HG02610 (cell line): ENCODE measurements at regions not wholly inside any gene's neighbourhood (a gene's known extent, or its start where the extent isn't known, plus 50 kb on each side); places are given as distances from the start of the nearest gene placed in this dataset.
"Not testable (repeated sequence)": the region's sequence is repeated elsewhere in the genome, so short reads cannot be mapped to it uniquely, and the experiment has no call there.

Experiments
- ATAC-seq: cut with Tn5 transposase; IDR thresholded peaks from one replicate; pipeline ENCODE4 v1.9.1; 2021; ENCODE audit warnings: mild to moderate bottlenecking, moderate library complexity; ENCODE audit not compliant: unreplicated experiment

DNA sequence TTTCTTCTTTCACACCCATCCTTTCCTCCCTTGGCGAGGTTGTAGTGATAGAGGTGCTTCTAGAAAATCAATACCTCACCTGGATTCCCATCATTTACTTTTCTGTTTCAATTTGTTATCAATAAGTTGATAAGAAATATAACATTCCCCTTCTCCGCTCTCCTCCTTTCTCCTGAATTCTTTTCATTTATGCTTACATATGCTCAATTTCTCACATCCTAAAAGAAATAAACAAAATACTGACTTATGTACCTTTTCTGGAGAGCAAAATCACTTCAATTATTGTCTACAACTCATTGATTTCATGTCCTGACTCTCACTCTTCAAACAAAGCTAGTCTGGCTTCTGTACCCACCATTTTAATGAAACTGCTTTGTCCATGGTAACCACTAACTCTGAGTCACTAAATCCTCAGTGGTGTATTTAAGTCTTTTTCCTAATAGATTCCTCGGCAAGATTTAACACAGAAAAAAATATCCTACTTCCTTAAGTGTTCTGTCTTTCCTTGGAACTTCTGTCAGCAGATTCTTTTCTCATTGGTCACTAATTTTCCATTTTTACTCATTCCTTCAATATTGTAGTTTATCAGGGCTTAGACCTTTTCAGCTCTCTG is 289.6 kb downstream of the RFPL4B start:
- ATAC-seq = no peak

GRCh38 chr6:112639391-112639831 is 292.3 kb downstream of the RFPL4B start:
- ATAC-seq = no peak

DNA sequence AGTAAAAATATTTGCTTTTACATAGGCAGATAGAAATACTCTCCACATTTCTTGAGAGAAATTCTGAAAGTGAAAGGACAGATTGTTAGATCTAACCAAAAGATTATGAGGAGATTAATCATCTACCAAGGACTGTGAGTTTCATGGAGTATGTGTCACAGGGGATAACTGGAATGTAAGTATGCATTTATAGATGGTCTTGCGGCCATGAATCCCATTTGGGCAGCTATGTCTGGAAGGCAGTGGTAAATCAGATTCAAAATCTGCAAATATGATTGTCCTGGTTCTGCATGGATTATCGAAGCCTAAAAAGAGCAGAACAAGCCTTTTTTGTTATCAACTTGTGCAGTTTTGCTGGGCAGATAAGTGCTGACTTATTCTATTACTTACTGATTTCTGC is 293.8 kb downstream of the RFPL4B start:
- ATAC-seq = no peak

GRCh38 chr6:112649853-112650252 is 302.7 kb downstream of the RFPL4B start:
- no peak for ATAC-seq

GRCh38 chr6:112651239-112651638 is 304.1 kb downstream of the RFPL4B start:
- no peak for ATAC-seq

DNA sequence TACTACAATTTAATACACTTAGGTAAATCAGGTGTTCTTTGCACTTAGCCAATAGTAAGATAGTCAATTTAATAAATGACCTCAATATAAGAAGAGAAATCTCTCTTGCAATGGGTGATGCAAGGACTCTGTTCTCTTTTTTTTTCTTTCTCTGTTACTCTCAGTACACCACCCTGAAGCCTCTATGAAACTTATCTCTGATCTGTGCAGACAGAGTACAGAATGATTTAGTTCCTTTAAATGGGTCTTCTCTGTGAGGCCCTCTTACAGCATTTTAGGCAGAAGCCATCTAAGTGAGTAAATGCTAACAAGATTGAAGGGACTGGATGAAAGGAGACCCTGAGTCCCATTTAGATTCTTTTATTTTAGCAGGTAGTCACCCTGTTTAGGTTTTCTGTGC is 312.8 kb downstream of the RFPL4B start:
- ATAC-seq = no peak

- ATAC-seq = no peak
Observed at GRCh38 chr6:112660626-112661025, 313.5 kb downstream of the RFPL4B start.

GRCh38 chr6:112663698-112664097 is 316.6 kb downstream of the RFPL4B start:
- ATAC-seq = no peak

DNA sequence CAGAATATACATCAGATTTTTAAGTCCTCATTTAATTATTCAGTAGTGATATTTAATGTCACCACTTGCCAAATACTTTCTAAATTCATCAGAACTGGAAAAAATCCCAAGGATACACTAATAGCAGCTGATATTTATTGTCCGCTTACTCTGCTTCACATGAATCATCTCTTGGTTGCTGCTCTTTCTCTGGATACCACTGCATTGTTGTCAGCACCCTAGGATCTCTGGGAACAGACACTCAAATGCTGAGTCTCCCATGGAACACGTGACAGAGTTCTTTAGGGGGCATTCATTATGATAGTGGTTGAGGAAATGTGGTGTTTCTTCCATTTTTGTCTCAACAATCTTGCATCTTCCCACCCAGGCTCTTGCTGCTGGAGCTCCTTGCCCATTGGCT is 318.0 kb downstream of the RFPL4B start:
- ATAC-seq = no peak

GRCh38 chr6:112665815-112666214 is 318.7 kb downstream of the RFPL4B start:
- no peak for ATAC-seq

- no peak for ATAC-seq
Observed at GRCh38 chr6:112667427-112667826, 320.3 kb downstream of the RFPL4B start.

- no peak for ATAC-seq
Observed at GRCh38 chr6:112680091-112680490, 333.0 kb downstream of the RFPL4B start.

GRCh38 chr6:112682071-112682470 is 334.9 kb downstream of the RFPL4B start:
- no peak for ATAC-seq

DNA sequence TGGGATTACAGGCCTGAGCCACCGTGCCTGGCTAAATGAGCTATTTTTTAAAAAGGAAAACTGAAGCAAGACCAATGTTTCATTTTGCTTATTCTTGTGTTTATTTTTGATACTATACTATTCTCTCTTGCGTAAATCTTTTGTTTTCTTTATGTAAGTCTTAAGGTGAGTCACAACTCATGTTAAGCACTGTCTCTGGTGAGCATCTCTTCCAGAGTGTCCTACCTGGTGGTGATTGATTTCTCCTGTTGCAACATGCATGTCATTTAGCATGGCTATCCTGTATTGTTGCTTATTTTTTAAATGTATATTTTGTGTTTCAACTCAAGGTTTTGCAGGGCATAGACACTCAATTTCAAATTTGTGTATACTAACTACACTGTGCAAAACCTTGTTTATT is 336.0 kb downstream of the RFPL4B start:
- no peak for ATAC-seq

DNA sequence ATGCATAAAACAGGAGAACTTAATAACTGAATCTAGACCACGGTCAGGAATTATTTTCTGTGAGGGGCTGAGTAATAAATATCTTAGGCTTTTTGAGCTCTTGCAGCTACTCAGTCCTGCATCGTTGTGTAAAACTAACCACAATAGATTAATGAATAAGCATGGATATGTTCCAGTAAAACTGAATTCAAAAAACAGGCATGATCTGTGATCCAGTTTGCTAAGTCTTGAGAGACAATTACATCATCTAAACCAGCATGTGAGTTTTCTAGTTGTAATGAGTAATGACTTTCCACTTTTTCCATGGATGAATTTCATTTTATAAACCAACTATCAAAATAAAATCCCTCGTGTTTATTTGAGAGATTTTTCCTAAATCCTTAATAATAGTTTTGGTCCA is 336.8 kb downstream of the RFPL4B start:
- no peak for ATAC-seq

- ATAC-seq = not testable (repeated sequence)
Observed at GRCh38 chr6:112685521-112686220, 338.5 kb downstream of the RFPL4B start.

GRCh38 chr6:112688487-112689165 is 341.5 kb downstream of the RFPL4B start:
- not testable (repeated sequence) for ATAC-seq

- not testable (repeated sequence) for ATAC-seq
Observed at GRCh38 chr6:112689183-112689858, 342.2 kb downstream of the RFPL4B start.

- no peak for ATAC-seq
Observed at GRCh38 chr6:112690497-112691202, 343.5 kb downstream of the RFPL4B start.

DNA sequence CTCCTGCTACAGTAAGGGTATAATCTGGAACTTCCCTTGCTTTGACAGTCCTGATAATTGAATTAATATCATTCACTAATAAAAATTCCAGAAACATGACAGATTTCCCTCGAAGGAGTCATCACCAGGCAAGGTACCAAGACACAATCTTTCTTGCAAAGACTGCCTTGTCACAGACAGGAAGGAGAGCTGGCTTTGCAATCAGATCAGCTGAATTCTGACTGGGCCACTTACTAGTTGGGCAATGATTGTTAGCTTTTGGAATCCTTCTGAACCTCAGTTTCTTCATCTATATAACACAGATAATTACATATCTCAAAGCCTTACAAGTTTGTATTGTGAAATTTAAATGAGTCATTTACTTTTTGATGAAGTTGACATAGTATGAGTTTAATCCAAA is 344.2 kb downstream of the RFPL4B start:
- ATAC-seq = no peak

- no peak for ATAC-seq
Observed at GRCh38 chr6:112695001-112695400, 347.9 kb downstream of the RFPL4B start.
